ENCODE measurements at regions not wholly inside any gene's neighbourhood (a gene's known extent, or its start where the extent isn't known, plus 50 kb on each side); places are given as distances from the start of the nearest gene placed in this dataset.

DNA sequence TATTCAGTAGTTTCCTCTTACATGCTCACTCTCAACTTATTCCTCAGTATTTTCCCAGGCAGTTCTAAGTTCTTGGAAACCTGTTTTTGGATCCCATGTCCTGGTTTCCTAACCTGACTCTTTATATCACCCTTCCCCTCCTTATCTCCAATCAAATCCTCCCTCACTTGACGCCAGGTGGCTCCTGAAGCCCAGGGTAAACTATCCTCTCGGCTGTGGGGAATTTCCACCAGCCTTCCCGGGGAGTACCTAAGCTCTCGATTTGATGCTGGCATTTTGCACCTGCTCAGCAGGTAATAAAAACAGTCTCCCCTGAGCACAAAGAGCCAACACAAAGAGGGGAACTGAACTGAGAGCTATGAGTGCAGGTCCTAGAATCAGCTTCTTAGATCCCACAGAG lies 538.0 kb downstream of the SLC4A3 start:
- Mint-ChIP-seq H3K4me3 (no peak overlapping the region), H3K4me1 (no peaks in the 10 kb centered on the region), H3K36me3 (no peaks in the 10 kb centered on the region), H3K9me3 (no peaks in the 10 kb centered on the region), H3K27ac (no peak overlapping the region), H3K27me3 (peaks cover 1% of the 10 kb centered on the region)

DNA sequence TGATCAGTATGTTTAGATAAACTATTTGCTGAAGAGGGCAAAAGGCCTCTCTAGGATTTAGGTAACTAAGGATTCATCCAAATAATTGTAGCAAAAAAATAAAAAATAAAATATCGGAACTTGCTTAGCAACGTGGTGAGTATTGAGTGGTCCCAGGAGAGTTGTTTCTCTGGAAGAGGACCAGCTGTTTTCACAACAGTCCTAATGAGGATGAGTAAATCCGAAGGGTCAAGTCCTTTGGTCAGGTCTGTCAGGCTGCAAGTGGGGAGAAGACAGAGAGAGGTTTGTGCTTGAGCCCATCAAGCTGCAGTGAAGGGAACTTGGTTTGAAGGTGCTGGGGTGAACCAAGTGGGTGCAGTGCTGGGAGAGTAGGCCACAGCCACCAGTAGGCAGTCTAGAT lies 539.2 kb downstream of the SLC4A3 start:
- Mint-ChIP-seq H3K4me1 (no peaks in the 10 kb centered on the region), H3K4me3 (no peak overlapping the region), H3K27ac (peak overlapping the region in 1 of 3 donors; percentile 13), H3K36me3 (no peaks in the 10 kb centered on the region), H3K9me3 (no peaks in the 10 kb centered on the region), H3K27me3 (peaks cover 1% of the 10 kb centered on the region)

DNA sequence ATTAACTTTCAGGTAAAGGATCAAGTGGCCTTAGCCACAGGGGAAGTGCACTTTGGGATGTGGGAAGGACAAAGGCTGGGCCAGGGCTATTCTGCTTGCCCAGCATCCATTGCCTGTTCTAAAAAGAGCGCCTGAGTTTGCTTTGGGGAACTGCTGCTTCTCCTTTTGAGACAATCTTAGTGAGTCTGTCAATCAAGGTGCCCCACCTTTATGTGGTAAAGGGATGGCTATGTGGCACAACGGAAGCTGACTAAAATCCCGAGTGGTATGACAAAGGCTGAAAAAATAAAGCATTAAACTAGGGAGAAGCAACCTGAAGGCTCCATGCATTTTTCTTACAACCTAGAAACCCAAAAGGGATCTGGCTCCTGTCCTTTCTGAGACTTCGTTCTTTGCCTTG lies 540.5 kb downstream of the SLC4A3 start:
- no peaks in the 10 kb centered on the region for H3K4me1 Mint-ChIP-seq
- H3K36me3 Mint-ChIP-seq, result no peaks in the 10 kb centered on the region
- H3K9me3 Mint-ChIP-seq, result no peaks in the 10 kb centered on the region
- no peak overlapping the region for H3K27ac Mint-ChIP-seq
- no peak overlapping the region for H3K4me3 Mint-ChIP-seq
- H3K27me3 Mint-ChIP-seq, result peaks cover 1% of the 10 kb centered on the region

DNA sequence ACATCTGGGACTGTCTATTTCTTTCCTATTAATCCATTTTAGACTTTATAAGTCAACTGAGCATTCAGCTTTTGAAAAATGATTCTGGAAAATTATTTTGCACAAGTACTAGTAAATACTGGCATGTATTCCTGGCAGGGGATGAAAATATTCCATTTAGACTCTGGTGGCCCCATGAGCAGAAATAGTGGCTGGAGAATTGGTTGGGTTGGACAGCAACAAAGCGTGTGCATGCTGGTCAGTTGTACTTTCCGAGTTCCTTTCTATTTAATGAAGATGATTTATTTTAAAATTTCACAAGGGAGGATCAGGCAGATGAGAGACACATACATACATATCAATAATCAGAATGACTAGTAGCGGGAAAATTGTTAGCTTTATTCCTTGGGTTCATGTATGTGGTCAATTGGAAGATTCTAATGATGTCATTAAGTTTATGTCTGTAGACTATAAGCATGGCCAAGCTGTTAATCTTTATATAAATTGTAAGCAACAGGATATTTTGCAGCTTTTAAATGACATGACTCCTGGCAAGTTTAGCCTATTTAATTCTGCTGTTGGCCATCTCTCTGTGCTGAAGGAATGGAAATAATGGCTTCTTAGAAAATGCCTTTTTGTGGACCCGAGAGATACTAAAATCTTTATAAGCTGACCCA lies 541.6 kb downstream of the SLC4A3 start:
- Mint-ChIP-seq H3K36me3 (no peaks in the 10 kb centered on the region), H3K9me3 (no peaks in the 10 kb centered on the region), H3K27me3 (peaks cover 1% of the 10 kb centered on the region), H3K27ac (no peak overlapping the region), H3K4me3 (no peak overlapping the region), H3K4me1 (no peaks in the 10 kb centered on the region)

DNA sequence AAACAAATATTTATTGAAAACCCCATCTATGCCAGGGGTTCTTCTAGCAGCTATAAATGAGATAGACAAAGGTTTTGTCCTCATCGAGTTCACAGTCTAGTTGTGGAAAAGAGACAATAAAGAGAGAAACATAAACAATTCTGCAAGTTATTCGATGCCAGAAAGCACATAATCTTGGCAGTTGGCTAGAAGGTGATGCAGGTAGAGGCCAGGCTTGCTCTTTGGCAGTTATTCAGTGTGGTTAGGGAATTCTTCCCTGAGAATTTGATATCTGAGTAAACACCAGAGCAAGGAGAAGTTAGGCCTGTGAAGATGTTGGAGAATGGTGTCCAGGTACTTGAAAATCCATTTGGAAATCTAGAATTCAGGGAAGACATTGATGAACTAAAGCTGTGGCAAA lies 547.4 kb downstream of the SLC4A3 start:
- Mint-ChIP-seq H3K36me3 (no peaks in the 10 kb centered on the region), H3K4me1 (no peaks in the 10 kb centered on the region), H3K27me3 (no peaks in the 10 kb centered on the region), H3K4me3 (no peak overlapping the region), H3K9me3 (no peaks in the 10 kb centered on the region), H3K27ac (no peak overlapping the region)

DNA sequence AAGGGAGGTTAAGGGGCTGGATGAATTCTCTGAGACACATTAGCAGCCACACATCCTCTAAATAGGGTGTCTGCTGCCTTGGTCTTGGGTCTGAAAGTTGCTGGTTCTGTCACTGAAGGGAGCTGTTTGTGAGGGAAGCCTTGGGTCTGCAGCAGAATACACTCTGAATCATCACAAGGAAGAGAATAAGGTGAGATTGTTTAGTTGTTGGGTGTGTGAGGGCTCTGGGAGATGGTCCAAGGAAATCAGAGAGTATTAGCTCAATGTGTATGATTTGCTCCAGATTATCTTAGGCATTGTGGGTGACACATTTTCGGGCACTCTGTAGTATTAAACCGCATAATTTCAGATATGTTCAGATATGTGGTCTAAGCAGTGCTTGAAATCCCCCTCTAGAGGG lies 548.5 kb downstream of the SLC4A3 start:
- H3K36me3 Mint-ChIP-seq, result no peaks in the 10 kb centered on the region
- H3K27me3 Mint-ChIP-seq, result no peaks in the 10 kb centered on the region
- H3K4me3 Mint-ChIP-seq, result no peak overlapping the region
- no peaks in the 10 kb centered on the region for H3K4me1 Mint-ChIP-seq
- no peaks in the 10 kb centered on the region for H3K9me3 Mint-ChIP-seq
- H3K27ac Mint-ChIP-seq, result no peak overlapping the region

DNA sequence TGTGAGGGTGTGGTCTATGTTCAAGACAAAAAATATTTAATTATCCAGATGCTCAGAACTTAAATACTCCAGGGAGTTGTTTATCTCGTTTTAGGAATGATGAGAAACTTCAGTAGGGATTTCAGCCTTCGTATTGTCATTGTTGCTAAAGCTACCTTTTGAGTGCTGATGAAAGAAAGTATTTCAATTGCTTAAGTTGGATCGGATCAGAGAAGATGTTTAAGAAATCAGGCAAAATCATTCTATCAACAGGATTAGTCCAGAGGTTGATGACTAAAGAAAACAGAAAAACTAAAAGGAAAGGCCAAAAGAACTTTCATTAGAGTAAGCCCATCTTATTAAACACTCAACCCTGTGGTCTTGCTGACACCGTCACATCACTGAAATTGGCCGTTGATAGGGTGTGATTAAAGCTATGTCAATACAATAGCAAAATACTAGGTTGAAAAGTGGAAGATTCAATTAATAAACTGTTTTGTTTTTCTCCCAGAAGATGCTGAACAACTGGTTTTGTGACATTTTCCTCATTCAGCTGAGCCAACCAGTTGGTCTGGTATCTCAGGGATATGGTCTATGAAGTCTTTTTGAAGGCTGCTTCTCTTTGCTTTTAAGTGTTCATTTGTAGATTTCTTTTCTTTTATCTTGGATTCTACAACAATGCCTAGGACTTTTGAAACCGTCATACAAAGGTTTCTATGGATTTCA lies 551.7 kb downstream of the SLC4A3 start:
- H3K27ac Mint-ChIP-seq, result no peak overlapping the region
- H3K9me3 Mint-ChIP-seq, result peaks cover 0 to 2% (median 0%) of the 10 kb centered on the region in 3 donors
- H3K4me3 Mint-ChIP-seq, result no peak overlapping the region
- H3K4me1 Mint-ChIP-seq, result no peaks in the 10 kb centered on the region
- H3K36me3 Mint-ChIP-seq, result no peaks in the 10 kb centered on the region
- H3K27me3 Mint-ChIP-seq, result no peaks in the 10 kb centered on the region

DNA sequence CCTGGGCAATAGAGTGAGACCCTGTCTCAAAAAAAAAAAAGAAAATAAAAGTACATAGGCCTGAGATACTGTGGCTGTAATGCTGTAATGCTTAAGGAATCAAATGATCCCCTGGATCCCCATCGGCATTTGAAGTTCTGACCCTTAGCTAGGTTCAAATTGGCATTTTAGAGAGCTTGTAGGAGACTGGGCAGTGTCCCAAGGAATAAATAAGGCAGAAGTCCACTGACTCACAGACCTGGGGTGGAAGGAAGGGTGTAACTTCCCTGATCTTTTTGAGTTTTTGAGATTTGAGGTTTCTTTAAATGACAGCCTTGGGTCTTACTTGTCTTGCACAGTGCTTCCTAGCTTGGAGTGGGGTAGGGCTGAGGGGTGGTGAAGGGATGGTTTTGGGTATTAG lies 553.7 kb downstream of the SLC4A3 start:
- H3K27me3 Mint-ChIP-seq, result no peaks in the 10 kb centered on the region
- H3K9me3 Mint-ChIP-seq, result peaks cover 0 to 2% (median 2%) of the 10 kb centered on the region in 3 donors
- H3K4me1 Mint-ChIP-seq, result no peaks in the 10 kb centered on the region
- no peaks in the 10 kb centered on the region for H3K36me3 Mint-ChIP-seq
- H3K4me3 Mint-ChIP-seq, result no peak overlapping the region
- no peak overlapping the region for H3K27ac Mint-ChIP-seq

DNA sequence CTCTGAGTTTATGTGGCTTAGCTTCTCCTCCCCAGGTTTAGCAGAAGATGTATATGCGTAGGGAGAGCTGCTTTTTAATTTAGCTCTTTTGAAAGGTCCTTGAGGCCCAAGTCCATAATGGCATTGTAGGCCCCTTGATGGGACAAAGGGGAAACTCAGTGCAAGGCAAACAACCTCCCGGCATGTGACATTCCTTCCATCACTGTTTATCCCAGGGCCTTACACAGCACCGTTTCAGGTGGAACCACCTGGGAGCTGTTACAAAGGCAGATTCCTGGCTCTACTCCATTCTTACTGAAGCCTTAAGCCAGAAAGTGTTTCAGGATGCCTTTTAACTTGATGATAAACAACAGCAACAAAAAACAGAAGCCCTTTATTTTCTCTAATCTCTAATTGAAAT lies 555.4 kb downstream of the SLC4A3 start:
- Mint-ChIP-seq H3K27me3 (no peaks in the 10 kb centered on the region), H3K9me3 (peaks cover 1 to 3% (median 2%) of the 10 kb centered on the region in 3 donors), H3K4me3 (no peak overlapping the region), H3K4me1 (no peaks in the 10 kb centered on the region), H3K27ac (no peak overlapping the region), H3K36me3 (no peaks in the 10 kb centered on the region)

DNA sequence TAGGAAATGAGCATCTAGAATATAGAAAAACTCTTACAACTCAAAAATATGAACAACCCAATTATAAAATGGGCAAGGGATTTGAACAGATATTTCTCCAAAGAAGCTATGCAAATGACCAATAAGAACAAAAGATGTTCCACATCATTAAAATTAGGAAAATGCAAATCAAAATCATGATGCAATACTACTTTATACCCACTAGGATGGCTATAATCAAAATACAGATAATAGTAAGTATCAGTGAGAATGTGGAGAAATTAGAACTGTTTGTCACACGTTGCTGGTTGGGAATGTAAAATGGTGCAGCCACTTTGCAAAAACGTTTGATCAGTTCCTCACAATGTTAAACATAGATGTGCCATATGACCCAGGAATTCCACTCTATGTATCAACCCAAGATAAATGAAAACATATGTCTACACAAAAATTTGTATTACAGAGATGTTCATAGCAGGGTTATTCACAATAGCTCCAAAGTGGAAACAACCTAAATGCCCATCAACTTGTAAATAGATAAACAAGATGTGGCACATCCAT lies 558.4 kb downstream of the SLC4A3 start:
- Mint-ChIP-seq H3K27ac (no peak overlapping the region), H3K4me1 (no peaks in the 10 kb centered on the region), H3K36me3 (no peaks in the 10 kb centered on the region), H3K9me3 (peaks cover 2 to 6% (median 5%) of the 10 kb centered on the region in 3 donors), H3K27me3 (no peaks in the 10 kb centered on the region), H3K4me3 (no peak overlapping the region)

DNA sequence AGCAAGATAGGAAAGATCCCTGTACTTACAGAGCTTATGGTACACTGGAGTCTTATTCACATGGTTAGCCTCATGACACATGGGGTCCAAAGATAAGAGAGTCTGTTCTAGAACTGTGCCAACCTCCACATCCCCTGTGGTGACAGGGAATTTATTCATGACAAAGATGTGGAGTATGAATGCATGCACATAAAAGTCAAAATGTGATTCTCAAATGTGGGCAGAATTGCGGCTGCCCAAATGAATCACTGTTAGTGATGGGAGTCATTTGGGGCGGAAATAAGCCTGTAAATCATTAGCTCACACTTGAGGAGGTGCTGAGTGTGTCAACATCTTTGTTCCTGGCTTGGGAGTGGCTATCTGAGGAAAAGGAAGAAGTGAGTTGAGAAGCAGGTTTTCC lies 560.6 kb downstream of the SLC4A3 start:
- Mint-ChIP-seq H3K4me3 (no peak overlapping the region), H3K36me3 (no peaks in the 10 kb centered on the region), H3K9me3 (peaks cover 2 to 8% (median 6%) of the 10 kb centered on the region in 3 donors), H3K4me1 (no peaks in the 10 kb centered on the region), H3K27ac (no peak overlapping the region), H3K27me3 (no peaks in the 10 kb centered on the region)

DNA sequence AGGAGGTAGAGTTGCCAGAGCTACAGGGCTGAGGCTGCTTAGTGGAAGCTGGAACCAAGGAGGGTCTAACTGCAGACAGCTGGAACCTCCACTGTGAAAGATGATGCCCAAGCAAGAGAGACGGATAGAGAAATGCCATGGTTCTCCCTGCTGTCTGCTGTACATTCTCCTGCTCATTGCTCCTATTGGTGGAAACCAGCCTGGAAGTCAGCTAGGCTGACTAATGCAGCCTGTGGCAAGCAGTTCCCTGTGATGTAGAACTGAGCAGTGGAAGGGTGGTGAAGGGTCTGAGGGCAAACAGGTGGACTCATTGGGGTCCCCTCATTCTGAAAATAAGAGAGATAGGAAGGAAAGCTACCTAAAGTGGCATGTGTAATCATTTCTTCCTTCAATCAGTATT lies 563.6 kb downstream of the SLC4A3 start:
- Mint-ChIP-seq H3K9me3 (peaks cover 2 to 8% (median 6%) of the 10 kb centered on the region in 3 donors), H3K4me3 (no peak overlapping the region), H3K27ac (no peak overlapping the region), H3K27me3 (no peaks in the 10 kb centered on the region), H3K4me1 (no peaks in the 10 kb centered on the region), H3K36me3 (no peaks in the 10 kb centered on the region)

DNA sequence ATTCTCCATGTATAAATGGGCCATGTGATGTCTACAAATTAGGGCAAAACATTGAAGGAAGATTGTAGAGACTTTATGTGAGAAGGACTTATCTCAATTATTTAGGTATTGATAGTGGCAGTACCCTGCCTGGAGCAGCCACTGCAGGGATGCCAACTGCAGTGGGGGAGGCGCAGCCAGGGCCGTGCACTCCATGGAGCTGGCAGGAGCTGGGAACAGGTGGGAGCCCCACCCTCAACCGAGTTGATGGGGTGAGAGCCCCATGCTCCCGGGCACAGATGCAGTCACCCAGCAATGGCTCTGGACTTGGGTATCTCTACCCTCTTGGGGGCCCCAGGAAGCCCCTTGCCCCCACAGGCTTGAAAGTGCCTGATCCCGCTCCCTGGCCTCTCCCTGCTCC lies 564.3 kb downstream of the SLC4A3 start:
- Mint-ChIP-seq H3K27me3 (no peaks in the 10 kb centered on the region), H3K9me3 (peaks cover 5 to 6% (median 5%) of the 10 kb centered on the region in 3 donors), H3K27ac (peak overlapping the region in 1 of 3 donors; percentile 24), H3K36me3 (no peaks in the 10 kb centered on the region), H3K4me3 (no peak overlapping the region), H3K4me1 (no peaks in the 10 kb centered on the region)

DNA sequence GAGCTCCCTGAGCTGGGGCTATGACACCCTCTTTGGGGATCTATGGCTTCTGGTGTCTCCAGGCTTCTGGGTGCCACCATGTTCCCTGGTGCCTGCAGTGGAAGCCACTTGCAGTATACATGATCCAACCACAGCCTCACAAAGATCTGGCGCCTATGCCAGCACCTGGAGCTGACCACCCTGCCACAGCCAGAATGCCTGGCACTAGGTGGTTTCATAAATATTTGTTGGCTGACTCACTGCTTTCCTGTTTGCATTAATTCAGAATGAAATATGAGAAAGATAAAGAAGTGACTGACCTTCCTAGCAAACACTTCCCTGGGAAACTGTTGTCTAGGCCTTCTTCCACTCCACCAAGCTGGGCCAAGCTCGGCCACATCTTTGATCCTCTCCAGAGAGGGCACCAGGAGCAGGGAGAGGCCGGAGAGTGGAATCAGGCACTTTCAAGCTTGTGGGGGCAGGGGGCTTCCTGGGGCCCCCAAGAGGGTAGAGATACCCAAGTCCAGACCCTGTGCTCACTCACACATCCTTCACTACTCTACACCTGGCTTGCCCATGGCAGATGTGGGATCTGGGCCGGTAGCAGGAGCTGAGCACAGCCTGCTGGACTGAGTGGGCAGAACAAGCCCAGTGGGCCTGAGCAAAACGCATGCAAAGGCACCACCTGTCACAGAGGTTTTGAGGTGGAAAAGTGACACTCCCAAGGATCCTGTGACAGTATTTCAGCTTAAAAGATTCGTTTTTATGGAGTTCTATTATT lies 565.7 kb downstream of the SLC4A3 start:
- H3K36me3 Mint-ChIP-seq, result no peaks in the 10 kb centered on the region
- H3K4me3 Mint-ChIP-seq, result no peak overlapping the region
- H3K27ac Mint-ChIP-seq, result no peak overlapping the region
- H3K9me3 Mint-ChIP-seq, result peaks cover 5 to 8% (median 6%) of the 10 kb centered on the region in 3 donors
- no peaks in the 10 kb centered on the region for H3K4me1 Mint-ChIP-seq
- no peaks in the 10 kb centered on the region for H3K27me3 Mint-ChIP-seq
